Astrocyte of the hippocampus (primary cell): ENCODE measurements at regions not wholly inside any gene's neighbourhood (a gene's known extent, or its start where the extent isn't known, plus 50 kb on each side); places are given as distances from the start of the nearest gene placed in this dataset.
"Not testable (repeated sequence)": the region's sequence is repeated elsewhere in the genome, so short reads cannot be mapped to it uniquely, and the experiment has no call there.

Source experiments
- DNase-seq: peaks from one replicate; pipeline ENCODE4 v3.0.0; 2011; ENCODE audit warnings: low read depth, low spot score

DNA sequence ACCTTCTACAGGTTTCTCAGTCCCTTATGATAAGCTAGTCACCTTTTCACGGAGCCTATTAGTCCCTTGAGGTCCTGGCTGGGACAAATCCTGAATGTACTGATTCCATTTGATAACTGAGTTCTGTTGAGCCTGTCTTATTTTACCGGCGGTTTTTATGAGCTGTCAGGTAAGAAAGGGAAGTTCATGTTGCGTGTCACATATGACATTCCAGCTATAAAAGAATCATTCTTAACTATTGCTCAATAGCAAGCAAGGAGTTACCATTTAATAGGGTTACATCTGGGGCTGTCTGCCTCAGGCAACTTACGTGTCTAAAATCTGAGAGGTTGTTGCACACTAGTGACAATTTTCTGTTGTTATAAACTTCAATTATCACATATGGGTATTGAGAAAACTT, 394.6 kb downstream of the TECRL start:
- no peak for DNase-seq

DNA sequence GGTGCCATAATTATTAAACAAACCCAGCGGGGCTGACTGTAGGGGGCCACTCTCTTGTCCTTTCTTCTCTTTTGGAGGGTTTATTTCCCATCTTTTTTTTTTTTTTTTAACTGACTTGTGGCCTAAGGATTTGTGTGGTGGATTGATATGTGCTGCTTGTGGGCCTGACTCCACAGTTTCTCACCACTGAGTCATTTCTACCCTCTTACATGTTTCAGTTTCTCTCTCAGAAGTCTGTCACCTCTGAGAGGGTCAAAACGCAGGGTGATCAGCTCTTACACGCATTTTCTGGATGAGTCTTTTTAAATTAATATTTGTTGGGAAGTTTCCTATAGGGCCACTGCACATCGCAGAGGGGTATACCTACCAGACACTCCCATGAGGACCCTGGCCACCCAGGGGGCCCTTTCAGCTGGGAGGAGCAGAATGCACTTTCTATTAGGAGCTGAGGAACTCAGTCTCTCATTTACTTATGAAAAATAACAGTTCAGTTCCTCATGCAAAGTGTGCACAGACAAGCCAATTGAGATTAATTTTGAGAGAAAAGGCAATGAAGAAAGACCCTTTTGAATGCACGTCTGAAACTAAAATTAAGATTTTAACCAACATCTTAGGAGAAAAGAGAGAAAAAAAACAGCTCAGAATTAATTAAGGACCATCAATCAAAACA, 407.9 kb downstream of the TECRL start:
- no peak for DNase-seq

- DNase-seq = no peak
Observed at GRCh38 chr4:64000241-64000640, 409.0 kb downstream of the TECRL start.

DNA sequence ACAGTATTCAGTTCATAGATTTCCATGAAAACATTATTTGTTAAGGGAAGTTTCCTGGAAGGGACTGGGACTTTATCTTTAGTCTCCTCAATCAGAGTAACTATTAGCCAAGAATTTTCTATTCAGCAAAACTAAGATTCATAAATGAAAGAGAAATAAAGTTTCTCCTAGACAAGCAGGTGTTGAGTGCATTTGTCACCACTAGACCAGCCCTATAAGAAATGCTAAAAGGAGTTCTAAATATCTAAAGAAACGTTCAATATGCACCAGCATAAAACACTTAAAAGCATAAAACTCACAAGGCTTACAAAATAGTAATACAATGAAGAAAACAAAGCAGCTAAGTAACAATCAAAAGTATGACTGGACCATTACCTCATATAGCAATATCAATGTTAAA, 423.0 kb downstream of the TECRL start:
- DNase-seq = no peak

GRCh38 chr4:63983224-63983623, 426.0 kb downstream of the TECRL start:
- no peak for DNase-seq

GRCh38 chr4:63965875-63966274, 443.4 kb downstream of the TECRL start:
- DNase-seq = no peak

DNA sequence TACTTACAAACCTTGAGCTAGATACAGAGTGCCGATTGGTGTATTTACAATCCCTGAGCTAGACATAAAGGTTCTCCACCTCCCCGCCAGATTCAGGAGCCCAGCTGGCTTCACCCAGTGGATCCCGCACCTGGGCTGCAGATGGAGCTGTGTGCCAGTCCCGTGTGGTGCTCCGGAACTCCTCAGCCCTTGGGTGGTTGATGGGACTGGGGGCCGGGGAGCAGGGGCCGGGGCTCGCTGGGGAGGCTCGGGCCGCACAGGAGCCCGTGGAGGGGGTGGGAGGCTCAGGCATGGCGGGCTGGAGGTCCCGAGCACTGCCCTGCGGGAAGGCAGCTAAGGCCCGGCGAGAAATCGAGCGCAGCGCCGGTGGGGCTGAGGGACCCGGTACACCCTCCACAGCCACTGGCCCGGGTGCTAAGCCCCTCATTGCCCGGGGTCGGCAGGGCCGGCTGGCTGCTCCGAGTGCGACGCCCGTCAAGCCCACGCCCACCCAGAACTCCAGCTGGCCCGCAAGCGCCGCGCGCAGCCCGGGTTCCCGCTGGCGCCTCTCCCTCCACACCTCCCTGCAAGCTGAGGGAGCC, 466.5 kb downstream of the TECRL start:
- DNase-seq = not testable (repeated sequence)

DNA sequence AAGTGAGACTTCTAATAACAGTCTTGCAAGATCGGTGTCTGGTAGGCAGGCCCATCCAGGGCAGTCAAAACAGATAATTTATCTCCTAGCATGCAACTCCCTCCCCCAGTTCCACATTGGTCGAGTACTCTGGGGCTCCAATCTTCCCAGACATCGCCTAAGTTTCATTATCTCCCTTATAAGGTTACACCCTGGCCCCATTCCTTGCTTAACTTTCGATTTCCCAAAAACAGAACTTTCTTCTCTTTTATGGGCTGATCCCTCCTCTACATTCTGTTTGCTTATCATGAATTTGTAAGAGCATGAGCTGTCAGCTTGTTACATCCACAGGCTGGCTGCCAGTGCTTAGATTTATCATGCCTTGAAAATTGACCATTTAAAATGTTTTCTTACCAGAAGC, 471.3 kb downstream of the TECRL start:
- no peak for DNase-seq

DNA sequence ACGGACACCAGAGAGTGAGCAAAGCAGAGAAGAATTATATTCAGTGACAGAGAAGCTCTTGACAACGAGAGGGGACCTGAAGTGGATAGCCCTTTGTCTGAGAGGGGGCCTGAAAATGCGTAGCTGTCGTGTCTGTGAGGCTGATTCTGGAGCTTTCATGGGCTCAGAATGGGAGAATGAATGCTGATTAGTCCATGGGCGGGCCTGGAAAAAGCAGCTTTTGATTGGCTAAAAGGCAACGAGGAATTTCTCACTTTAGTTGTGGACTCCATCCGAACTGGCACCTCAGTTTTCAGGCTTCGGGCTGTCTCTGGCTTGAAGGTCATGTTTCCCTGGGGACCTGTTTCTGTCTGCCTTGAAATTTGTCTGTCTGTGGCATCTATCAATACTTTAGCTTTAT, 487.1 kb downstream of the TECRL start:
- DNase-seq = no peak

GRCh38 chr4:63921561-63921960, 487.7 kb downstream of the TECRL start:
- DNase-seq = no peak

DNA sequence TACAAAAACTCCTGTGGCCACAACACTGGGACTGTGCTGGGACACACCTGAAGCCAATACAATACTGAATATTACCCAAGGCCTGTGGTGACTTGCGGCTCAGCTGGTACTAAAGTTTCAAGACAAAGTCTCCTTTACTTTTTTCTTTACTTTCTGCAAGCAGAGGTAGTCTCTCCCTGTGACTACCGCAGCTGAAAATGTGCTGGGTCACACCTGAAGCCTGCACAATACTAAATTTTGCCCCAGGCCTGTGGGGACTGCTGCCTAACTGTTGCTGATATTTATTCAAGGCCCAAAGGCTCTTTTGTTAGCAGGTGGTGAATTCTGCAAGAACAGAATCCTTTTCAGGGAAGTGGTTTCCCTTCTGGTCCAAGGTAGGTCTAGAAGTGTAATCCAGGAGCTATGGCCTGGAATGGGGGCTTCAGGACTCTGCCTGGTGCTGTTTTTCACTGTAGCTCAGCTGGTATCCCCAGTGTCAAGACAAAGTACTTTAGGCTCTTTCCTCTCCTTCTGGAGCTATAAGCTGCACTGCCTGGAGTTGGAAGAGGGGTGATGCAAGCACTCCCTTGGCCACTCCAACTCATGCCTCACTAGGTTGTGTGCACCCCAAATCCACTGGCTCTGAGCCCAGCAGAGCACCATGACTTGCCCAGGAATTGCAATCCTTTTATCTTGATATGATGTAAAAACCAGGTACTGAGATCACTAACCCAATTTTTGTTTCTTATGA, 489.4 kb downstream of the TECRL start:
- no peak for DNase-seq

GRCh38 chr4:63906660-63907183, 502.5 kb downstream of the TECRL start:
- DNase-seq = no peak

DNA sequence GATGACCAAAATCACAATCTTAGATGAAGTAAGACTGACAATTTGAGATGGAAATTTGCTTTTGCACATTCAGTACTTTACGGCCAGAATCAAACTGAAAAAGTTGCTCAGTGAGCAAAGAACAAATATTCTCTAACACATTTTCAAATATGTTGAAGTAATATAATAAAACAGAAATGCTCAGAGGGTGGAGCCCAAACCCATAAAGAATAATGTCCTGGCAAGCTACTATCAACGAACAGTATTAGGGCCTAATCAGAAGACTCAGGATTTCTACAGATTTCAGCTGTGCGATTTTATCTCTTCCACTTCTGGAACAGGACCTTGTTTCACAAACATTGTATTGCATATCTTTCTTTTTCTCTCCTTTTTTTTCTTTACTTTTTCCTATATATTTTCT, 505.0 kb downstream of the TECRL start:
- DNase-seq = no peak

GRCh38 chr4:63901304-63901703, 507.9 kb downstream of the TECRL start:
- no peak for DNase-seq

- DNase-seq = no peak
Observed at GRCh38 chr4:63898961-63899360, 510.3 kb downstream of the TECRL start.

DNA sequence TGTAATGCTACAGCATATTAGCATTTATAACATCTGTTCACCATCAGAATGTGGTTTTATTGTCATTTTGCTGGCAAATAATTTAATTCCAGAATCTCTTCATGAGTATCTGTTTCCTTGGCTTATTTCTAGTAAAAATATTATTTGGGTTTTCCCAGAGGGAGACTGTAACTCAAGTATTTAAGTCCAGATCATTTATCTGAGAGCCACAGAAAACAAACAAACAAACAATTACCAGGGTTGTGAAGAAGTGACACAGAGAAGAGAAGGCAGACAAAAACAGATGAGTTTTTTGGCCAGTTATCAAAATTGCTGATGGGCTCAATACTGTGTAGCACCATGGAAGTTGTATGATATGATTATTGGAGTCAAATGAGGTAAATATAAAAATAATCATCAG, 515.1 kb downstream of the TECRL start:
- DNase-seq = no peak

DNA sequence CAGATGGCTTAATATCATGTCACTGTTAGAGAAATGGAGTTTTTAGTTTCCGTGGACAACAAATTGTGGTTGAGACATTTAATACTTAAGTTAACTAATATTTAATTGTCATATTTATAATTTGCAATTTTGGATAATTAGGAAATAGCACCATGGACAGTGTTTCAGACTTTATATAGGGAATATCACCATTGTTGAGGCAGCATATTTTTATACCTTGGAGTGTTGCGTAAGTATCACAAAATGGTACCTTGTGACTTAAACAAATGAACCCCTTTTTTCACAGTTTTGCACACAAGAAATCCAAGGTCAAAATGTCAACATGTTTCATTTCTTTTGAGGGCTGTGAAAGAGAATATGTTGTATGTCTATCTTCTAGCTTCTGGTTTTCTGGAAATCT, 539.9 kb downstream of the TECRL start:
- DNase-seq = no peak

DNA sequence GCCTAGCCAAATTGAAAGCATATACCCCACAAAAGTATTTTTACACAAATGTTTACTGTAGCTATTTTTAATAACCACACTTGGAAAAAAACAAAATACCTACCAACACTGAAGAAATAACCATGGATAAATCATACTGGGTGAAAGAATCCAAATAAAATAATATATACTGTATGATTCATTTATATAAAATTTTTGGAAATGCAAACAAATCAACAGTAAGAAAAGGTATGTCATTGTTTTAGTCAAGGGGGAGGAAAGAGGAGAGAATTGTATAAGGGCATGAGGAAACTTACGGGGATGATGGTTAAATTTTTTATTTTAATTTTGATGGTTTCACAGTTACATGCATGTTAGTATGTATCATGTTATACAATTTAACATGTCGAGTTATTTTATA, 557.8 kb downstream of the TECRL start:
- DNase-seq = no peak

DNA sequence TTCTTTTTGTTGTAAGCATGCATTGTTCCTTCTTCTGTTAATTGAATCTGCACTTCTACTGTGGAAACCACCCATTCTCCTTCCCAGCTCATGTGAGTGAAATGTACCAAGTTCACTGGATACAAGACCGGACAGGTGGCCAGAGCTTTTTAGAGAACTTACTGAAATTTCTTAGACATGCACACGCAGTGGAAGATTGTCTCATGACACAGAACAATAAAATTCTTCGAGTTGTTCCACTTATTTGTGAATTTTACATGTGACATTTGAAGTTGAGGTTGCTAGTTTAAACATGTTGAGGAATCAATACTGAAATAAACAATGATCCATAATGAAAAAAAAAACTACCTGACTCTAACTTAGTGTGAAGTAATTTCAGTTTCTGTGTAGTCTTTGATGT, 568.0 kb downstream of the TECRL start:
- no peak for DNase-seq

DNA sequence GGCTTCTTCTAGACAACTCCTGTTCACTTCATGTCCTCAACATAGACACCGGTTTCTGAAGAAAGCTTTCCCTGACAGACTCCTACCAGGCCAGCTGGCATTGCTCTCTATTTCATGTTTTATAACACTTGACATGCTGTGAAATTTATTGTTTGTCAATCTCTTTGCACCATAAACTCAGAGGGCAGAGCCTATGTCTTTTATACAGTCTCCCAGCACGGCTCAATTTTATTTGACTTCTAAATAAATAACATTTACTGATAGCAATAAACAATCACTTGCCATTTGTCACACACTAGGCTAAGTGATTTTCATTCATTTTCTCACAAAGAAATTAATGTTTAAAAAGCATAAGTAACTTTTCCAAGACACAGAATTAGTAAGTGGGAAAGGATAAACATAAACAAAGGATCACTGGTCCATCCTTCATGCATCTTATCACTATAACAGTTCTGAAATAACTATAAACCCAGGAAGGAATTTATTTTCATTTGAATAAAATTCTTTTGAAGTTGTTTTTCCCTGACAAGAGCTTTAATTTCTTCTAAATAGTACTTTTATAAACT, 577.6 kb downstream of the TECRL start:
- DNase-seq = no peak

DNA sequence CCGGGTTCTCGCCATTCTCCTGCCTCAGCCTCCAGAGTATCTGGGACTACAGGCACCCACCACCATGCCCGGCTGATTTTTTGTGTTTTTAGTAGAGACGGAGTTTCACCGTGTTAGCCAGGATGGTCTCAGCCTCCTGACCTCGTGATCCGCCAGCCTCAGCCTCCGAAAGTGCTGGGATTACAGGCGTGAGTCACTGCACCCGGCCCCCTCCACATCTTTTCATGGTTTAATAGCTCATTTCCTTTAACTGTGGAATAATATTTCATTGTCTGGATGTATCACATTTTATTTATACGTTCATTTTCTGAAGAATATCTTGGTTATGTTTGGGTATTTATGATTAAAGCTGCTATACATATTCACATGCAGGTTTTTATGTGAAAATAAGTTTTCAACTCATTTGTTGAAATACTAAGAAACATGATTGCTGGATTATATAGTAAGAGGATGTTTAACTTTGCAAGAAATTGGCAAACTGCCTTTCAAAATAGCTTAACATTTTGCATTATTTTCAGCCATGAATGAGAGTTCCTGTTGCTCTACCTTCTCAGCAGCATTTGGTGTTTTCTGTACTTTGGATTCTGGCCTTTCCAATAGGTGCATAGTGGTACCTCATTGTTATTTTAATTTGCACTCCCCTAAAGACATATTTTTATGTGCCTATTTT, 591.9 kb downstream of the TECRL start:
- DNase-seq = no peak
